Immature natural killer cell (primary cell): ENCODE measurements at regions not wholly inside any gene's neighbourhood (a gene's known extent, or its start where the extent isn't known, plus 50 kb on each side); places are given as distances from the start of the nearest gene placed in this dataset.

Experiments
- DNase-seq, 3 donors: peaks; one replicate each; pipeline ENCODE4 v3.0.0; 2022; ENCODE audit warnings: mixed read lengths in 1 of 3
- H3K27ac Mint-ChIP-seq, 6 donors: one replicate each; pipeline ENCODE4 v1.8.0; 2020; ENCODE audit warnings: mixed read lengths in 6 of 6, mild to moderate bottlenecking in 5 of 6, inconsistent platforms in 4 of 6, moderate library complexity in 3 of 6
- H3K27me3 Mint-ChIP-seq, 3 donors: one replicate each; pipeline ENCODE4 v1.8.0; 2020 to 2021; ENCODE audit warnings: low read depth in 3 of 3, mild to moderate bottlenecking in 3 of 3, mixed read lengths in 3 of 3, moderate library complexity in 3 of 3, inconsistent platforms in 1 of 3
- H3K36me3 Mint-ChIP-seq, 3 donors: one replicate each; pipeline ENCODE4 v1.8.0; 2020; ENCODE audit warnings: mixed read lengths in 3 of 3, inconsistent platforms in 2 of 3, mild to moderate bottlenecking in 2 of 3
- H3K4me1 Mint-ChIP-seq, 2 donors: one replicate each; pipeline ENCODE4 v1.8.0; 2020; ENCODE audit warnings: inconsistent platforms in 2 of 2, mild to moderate bottlenecking in 2 of 2, mixed read lengths in 2 of 2, moderate library complexity in 1 of 2
- H3K4me3 Mint-ChIP-seq, 5 donors: one replicate each; pipeline ENCODE4 v1.8.0; 2020; ENCODE audit warnings: mild to moderate bottlenecking in 5 of 5, mixed read lengths in 5 of 5, inconsistent platforms in 3 of 5, moderate library complexity in 3 of 5
- H3K9me3 Mint-ChIP-seq, 6 donors: one replicate each; pipeline ENCODE4 v1.8.0; 2020; ENCODE audit warnings: mild to moderate bottlenecking in 6 of 6, mixed read lengths in 6 of 6, inconsistent platforms in 4 of 6, moderate library complexity in 3 of 6

DNA sequence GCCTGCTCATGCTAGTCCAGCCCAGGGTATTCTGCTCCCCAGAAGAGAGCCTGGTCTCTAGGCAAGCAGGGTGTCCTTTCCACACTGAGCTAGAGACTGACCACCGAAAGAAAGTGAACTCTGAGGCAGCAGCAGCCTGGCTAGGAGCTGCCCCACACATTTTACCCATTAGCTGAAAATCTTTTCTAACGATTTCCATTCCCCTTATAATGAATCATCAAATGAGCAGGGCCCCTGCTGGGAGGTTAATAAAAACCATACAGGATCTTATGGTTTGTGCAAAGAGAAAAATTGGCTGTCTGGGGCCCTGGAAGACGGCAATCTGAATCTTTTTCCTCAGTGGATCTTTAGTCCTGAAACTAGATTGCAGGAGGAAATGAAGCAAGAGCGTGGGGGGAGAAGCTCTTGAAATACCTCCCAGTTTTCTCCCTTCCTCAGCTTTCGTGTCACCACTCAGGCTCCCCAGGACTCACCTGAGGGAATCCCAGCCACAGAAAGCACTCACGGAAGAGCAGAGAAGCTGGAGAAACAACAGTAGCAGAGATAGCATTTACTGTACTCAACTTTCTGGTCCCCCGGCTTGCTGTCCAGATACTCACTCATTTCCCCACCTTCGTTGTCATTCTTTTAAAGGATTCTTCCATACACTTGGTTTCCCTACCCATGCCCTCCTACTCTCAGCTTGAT is 74.7 kb upstream of the CD44 start:
- Mint-ChIP-seq H3K27ac (no peak overlapping the region), H3K9me3 (peaks cover 0 to 1% (median 0%) of the 10 kb centered on the region in 6 donors), H3K4me3 (no peak overlapping the region), H3K27me3 (peaks cover 0 to 6% (median 3%) of the 10 kb centered on the region in 3 donors), H3K4me1 (peaks cover 40 to 44% of the 10 kb centered on the region in 2 donors), H3K36me3 (peaks cover 0 to 5% (median 0%) of the 10 kb centered on the region in 3 donors)
- no peak for DNase-seq

DNA sequence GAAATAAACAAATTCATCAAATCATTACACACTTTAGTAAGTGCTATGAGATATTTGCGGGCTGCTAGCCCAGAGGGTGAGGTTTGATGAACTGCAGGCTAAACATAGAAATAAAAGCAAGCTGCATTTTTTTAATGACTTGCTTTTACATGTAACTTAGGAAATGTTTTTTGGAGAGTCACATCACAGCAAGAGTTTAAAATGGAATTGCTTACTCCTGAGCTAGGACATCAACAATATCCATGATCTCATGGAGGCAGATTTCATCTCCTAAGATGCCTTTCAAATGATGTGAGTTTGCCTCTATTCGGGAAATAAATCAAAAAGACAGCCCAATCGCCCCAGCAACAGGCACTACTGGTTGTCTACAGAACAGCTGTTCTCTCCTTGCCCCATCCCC is 73.4 kb upstream of the CD44 start:
- peak overlapping the region; percentile 1 to 88 (median 40) for H3K27ac Mint-ChIP-seq
- peaks cover 2 to 6% (median 4%) of the 10 kb centered on the region in 3 donors for H3K27me3 Mint-ChIP-seq
- peak overlapping the region in 1 of 5 donors; percentile 48 for H3K4me3 Mint-ChIP-seq
- H3K9me3 Mint-ChIP-seq: peaks cover 5 to 11% (median 8%) of the 10 kb centered on the region in 6 donors
- no peak for DNase-seq
- peaks cover 3 to 14% (median 12%) of the 10 kb centered on the region in 3 donors for H3K36me3 Mint-ChIP-seq
- peaks cover 37 to 40% of the 10 kb centered on the region in 2 donors for H3K4me1 Mint-ChIP-seq

DNA sequence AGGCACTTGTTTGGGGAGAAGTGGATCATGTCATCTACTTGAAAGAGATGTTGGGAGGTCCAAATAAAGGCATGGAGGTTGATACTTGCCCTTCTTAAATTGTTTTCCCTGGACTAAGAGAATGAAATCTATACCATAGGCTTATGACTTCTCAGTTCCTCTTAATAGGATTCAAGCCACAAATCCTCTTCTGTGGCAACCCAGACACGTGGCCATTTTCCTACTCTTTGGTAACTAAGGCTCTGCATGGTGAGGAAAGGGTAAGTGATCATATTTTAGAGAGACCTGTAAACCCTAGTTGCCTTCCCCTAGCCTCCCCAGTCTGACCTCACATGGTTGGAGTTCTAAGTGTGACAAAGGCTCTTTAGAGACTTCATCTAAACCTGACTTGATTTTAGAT is 72.9 kb upstream of the CD44 start:
- H3K36me3 Mint-ChIP-seq: peaks cover 3 to 18% (median 15%) of the 10 kb centered on the region in 3 donors
- H3K4me3 Mint-ChIP-seq: peak overlapping the region; percentile 65 to 83 (median 74)
- peak overlapping the region; percentile 51 to 94 (median 88) for H3K27ac Mint-ChIP-seq
- peaks cover 37 to 40% of the 10 kb centered on the region in 2 donors for H3K4me1 Mint-ChIP-seq
- no peak for DNase-seq
- H3K27me3 Mint-ChIP-seq: peaks cover 2 to 8% (median 6%) of the 10 kb centered on the region in 3 donors
- H3K9me3 Mint-ChIP-seq: peaks cover 5 to 14% (median 8%) of the 10 kb centered on the region in 6 donors

DNA sequence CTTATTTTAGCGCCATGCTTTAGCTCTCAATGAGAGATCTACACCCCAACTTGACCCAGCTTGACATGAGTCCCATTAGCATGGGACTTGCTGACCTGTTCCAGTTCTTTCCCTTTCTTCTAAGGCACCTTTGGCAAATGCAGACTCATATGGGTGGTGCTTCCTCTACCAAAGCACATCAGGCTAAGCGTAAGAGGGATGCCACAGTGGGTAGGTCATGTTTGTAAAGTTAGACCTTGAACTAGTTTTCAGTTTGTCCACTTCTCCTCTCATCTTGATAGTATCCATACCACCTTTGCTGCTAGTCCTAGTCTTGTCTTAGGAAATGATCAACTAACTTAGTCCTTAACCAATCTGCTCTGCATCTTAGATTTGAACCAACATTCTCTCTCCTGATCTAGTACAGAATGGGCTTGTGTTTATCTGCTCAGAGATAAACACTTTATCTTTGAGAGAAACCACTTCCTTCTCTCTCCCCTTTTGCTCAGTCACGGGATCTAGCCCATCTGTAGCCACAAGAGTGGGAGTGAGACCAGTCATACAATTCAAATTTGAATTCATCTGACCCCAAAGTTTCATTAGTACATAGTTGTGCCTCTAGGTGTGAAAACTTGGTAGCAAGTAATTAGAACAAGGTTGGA is 72.1 kb upstream of the CD44 start:
- H3K4me1 Mint-ChIP-seq: peaks cover 37 to 40% of the 10 kb centered on the region in 2 donors
- peak overlapping the region; percentile 65 to 83 (median 74) for H3K4me3 Mint-ChIP-seq
- H3K27ac Mint-ChIP-seq: peak overlapping the region; percentile 66 to 94 (median 88)
- H3K36me3 Mint-ChIP-seq: peaks cover 3 to 18% (median 15%) of the 10 kb centered on the region in 3 donors
- H3K27me3 Mint-ChIP-seq: peaks cover 2 to 8% (median 6%) of the 10 kb centered on the region in 3 donors
- peak; percentile 63 to 68 (median 66) for DNase-seq
- H3K9me3 Mint-ChIP-seq: peaks cover 5 to 14% (median 8%) of the 10 kb centered on the region in 6 donors

DNA sequence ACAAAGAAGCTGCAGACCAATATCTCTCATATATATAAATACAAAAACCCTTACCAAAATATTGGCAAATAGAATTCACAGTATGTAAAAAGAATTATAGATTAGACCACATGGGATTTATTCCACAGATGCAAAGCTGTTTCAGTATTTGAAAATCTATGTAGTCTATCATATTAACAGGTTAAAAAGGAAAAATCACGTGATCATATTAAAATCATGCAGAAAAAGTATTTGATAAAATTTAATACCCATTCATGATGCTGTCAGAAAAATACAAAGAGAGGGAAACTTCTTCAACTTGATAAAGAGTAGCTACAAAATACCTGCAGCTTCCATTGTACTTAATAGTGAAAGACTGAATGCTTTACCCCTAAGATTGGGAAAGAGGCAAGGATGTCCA is 67.2 kb upstream of the CD44 start:
- no peak for DNase-seq
- peak overlapping the region in 1 of 6 donors; percentile 18 for H3K27ac Mint-ChIP-seq
- peaks cover 3 to 16% (median 15%) of the 10 kb centered on the region in 3 donors for H3K36me3 Mint-ChIP-seq
- H3K9me3 Mint-ChIP-seq: peaks cover 5 to 14% (median 8%) of the 10 kb centered on the region in 6 donors
- H3K27me3 Mint-ChIP-seq: peaks cover 7 to 13% (median 8%) of the 10 kb centered on the region in 3 donors
- H3K4me3 Mint-ChIP-seq: no peak overlapping the region
- H3K4me1 Mint-ChIP-seq: peaks cover 31 to 34% of the 10 kb centered on the region in 2 donors

DNA sequence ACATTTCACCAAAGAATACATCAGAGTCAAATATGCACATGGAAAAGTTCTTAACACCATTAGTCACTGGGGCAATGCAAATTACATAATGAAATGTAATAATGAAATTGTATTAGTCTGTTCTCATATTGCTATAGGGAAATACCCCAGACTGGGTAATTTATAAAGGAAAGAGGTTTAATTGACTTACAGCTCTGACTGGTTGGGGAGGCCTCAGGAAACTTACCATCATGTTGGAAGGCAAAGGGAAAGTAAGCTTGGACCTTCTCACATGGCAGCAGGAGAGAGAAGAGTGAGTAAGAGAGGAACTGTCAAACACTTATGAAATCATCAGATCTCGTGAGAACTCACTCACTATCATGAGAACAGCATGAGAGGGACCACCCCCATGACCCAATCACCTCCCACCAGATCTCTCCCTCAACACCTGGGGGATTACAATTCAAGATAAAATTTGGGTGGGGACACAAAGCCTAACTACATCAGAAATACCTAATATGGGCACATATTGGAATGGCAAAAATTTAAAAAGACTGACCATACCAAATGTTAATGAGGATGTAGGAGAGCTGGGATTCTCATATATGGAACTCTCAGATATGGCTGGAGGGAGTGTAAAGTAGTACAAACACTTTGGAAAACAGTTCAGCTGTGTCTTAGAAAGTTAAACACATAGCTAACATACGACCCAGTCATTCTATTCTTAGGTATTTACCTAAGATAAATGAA is 65.1 kb upstream of the CD44 start:
- peaks cover 35 to 36% of the 10 kb centered on the region in 2 donors for H3K4me1 Mint-ChIP-seq
- peaks cover 7 to 15% (median 8%) of the 10 kb centered on the region in 3 donors for H3K27me3 Mint-ChIP-seq
- H3K4me3 Mint-ChIP-seq: no peak overlapping the region
- DNase-seq: no peak
- H3K27ac Mint-ChIP-seq: no peak overlapping the region
- peaks cover 3 to 15% (median 12%) of the 10 kb centered on the region in 3 donors for H3K36me3 Mint-ChIP-seq
- H3K9me3 Mint-ChIP-seq: peaks cover 5 to 14% (median 8%) of the 10 kb centered on the region in 6 donors

DNA sequence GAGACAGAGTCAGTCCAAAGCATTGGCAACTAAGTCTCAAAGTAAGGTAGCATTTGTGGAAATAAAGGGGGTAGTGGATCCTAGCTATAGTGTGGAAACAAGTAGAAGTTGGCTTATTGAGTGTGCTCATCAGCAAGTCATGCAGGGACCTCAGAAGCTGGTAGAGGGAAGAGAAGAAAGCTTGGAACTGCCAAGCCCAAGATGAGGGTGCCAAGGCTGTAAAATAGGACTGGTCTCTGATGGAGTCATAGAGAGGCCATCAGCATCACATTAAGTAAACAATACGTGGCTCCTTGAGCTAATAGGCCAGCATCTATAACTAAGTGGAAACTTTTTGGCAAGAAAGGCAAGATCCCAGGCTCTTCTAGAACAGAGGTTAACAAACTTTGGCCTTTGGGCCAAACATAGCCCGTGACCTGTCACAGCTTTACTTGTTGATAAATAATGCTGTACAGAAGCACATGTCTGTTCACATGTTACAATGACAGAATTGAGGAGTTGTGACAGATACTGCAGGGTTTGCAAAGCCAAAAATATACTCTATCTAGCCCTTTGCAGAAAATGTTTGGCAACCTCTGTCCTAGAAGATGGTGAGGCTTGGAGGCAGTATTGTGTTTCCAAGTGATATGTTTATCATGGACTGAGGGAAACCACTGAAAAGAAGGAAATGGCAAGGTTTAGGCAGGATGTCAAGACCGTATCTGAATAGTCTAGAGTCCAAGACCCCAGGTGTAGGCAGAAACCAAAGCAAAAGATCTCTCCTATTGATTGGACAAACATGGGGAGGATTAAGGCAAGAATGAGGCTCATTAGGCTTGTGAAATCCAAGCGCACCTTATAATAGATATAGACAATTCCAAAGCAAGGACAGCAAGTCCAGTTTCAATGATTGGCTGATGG is 62.5 kb upstream of the CD44 start:
- Mint-ChIP-seq H3K36me3 (peaks cover 0 to 6% (median 0%) of the 10 kb centered on the region in 3 donors), H3K9me3 (no peaks in the 10 kb centered on the region), H3K4me3 (peak overlapping the region in 3 of 5 donors; percentile 12 to 43 (median 18))

DNA sequence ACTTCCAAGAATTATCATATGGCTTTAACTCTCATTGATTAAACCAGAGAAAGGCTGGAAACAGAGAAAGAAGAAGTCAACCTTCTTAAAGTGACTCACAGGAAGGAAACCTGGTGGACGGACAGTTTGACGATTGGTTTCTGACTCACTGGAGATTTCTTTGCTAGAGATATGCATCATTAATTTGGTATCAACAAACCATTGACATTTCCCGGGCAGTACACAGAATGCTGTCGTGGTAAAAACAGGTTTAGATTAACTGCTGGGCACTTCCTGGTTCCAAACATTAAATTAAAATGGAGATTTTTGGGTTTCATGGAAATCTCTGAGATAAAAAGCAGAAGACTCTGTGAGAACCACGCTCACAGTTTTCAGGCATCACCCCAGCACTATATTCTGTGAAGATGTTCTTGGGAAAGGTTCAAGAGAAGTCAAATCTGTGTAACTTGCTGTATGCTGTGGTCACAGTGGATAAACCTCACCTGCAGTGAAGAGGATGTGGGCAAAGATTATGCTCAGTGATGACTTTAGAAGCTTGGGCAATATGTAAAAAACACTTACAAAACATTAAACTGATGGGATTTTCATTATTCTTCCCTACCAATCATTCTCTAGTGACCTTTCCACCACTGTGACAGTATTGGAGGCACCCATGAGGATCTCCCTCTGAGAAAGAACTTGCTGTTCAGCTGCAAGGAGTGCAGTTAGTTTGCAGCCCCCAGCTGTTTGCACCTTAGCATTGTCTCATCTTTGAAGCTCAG is 61.1 kb upstream of the CD44 start:
- Mint-ChIP-seq H3K36me3 (peaks cover 0 to 6% (median 0%) of the 10 kb centered on the region in 3 donors), H3K4me3 (peak overlapping the region; percentile 65 to 79 (median 71)), H3K27ac (peak overlapping the region; percentile 82 to 98 (median 94)), H3K9me3 (no peaks in the 10 kb centered on the region), H3K4me1 (peaks cover 63 to 72% of the 10 kb centered on the region in 2 donors), H3K27me3 (peaks cover 0 to 17% (median 4%) of the 10 kb centered on the region in 3 donors)
- peak; percentile 76 to 80 (median 77) for DNase-seq

More for the DNA sequence above, 62.5 kb upstream of the CD44 start:
- no peak for DNase-seq
- peaks cover 2 to 17% (median 6%) of the 10 kb centered on the region in 3 donors for H3K27me3 Mint-ChIP-seq
- peak overlapping the region; percentile 31 to 97 (median 61) for H3K27ac Mint-ChIP-seq
- peaks cover 51 to 57% of the 10 kb centered on the region in 2 donors for H3K4me1 Mint-ChIP-seq

DNA sequence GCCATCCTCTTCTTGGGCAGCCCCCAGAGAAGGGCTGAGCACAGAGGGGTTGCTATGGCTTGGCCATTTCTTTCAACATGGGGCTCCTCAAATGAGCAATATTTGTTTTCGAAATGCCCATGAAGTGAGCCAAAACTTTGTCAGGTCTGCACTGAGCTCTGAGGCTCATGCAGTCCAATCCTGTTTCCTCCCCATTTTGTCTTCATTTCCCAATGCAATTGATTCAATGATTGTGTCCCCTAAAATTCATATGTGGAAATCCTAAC is 60.6 kb upstream of the CD44 start:
- H3K27ac Mint-ChIP-seq: peak overlapping the region; percentile 82 to 98 (median 94)
- peaks cover 0 to 20% (median 4%) of the 10 kb centered on the region in 3 donors for H3K27me3 Mint-ChIP-seq
- H3K4me3 Mint-ChIP-seq: peak overlapping the region; percentile 65 to 79 (median 71)
- H3K4me1 Mint-ChIP-seq: peaks cover 69 to 77% of the 10 kb centered on the region in 2 donors
- peaks cover 0 to 6% (median 0%) of the 10 kb centered on the region in 3 donors for H3K36me3 Mint-ChIP-seq
- no peak for DNase-seq
- H3K9me3 Mint-ChIP-seq: no peaks in the 10 kb centered on the region

DNA sequence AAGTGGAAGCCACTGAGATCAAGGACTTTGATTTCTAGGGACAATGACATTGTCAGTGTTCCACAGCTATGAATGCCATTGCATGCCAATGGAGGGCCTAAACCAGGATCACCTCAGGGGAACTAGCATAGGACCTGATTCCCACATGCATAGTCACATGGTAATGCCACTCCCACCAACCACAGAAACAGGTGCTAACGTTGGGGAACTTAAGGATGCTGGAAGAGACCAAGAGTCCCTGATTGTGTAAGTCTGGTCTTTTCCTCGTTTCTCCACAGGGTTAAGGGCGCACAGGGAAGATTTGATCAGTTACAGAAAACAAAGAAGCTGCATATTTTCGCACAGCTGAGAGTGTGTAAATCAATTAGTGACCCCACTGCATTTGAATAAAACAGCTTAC is 59.4 kb upstream of the CD44 start:
- Mint-ChIP-seq H3K27ac (peak overlapping the region in 3 of 6 donors; percentile 57 to 98 (median 77)), H3K9me3 (no peaks in the 10 kb centered on the region), H3K36me3 (peaks cover 0 to 6% (median 0%) of the 10 kb centered on the region in 3 donors), H3K4me1 (peaks cover 81 to 89% of the 10 kb centered on the region in 2 donors), H3K27me3 (peaks cover 0 to 24% (median 8%) of the 10 kb centered on the region in 3 donors), H3K4me3 (no peak overlapping the region)
- no peak for DNase-seq

DNA sequence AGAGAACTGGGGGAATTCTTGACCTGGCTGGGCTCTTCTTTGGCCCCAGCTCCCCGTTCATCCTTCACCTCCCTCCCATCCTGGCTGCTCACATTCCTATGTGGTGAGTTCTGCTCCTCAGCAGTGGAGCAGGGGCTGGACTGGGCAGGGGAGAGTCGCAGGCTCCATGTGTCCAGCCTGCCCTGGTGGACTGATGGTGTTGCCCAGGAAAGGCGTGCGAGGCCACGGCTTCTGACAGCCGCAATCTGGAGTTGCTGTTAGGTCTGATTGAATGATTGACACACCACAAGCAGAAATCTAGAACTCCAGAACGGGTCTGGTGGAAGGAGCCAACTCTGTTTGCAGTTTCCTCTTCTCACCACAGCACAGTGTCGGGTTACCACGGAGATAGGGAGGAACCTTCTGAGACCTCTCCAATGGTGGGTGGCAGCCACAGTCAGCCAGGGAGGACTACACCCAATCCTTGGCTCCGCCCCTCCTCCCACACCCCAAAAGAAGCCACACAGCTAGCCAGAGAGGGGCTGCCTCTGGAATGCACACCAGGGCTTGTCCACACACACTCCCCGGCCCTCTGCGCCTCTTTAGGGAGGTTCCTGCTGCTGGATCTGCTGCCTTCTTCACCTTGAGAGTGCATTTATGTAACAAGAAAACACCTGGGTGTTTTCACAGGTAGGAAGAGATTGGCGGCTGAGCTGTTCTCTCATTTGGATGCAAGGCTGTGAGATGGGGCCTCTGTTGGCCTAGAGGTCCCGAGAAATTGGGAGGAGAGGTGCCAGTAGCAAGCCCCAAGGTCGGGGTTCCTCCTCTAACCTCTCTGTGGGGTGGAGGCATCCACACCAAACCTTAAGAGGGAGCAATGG is 56.4 kb upstream of the CD44 start:
- H3K4me1 Mint-ChIP-seq: peaks cover 67 to 78% of the 10 kb centered on the region in 2 donors
- DNase-seq: peak; percentile 83 to 89 (median 86)
- H3K27ac Mint-ChIP-seq: peak overlapping the region; percentile 72 to 94 (median 84)

DNA sequence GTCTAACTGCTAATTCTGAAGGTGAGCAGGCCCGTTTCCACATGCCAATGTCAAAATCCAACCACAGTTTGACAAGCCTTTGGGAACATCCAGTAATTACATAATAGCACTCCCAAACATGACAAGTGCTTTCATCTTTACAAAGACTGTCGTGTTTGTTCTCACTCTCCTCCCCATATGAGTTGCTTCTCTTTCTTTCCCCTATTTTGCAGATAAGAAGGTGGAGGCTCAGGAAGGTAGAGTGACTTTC is 55.9 kb upstream of the CD44 start:
- Mint-ChIP-seq H3K9me3 (no peaks in the 10 kb centered on the region), H3K27ac (peak overlapping the region; percentile 72 to 94 (median 84)), H3K27me3 (peaks cover 0 to 24% (median 8%) of the 10 kb centered on the region in 3 donors), H3K4me1 (peaks cover 67 to 78% of the 10 kb centered on the region in 2 donors), H3K36me3 (peaks cover 0 to 6% (median 0%) of the 10 kb centered on the region in 3 donors), H3K4me3 (peak overlapping the region; percentile 51 to 79 (median 64))
- no peak for DNase-seq

More for the DNA sequence above, 56.4 kb upstream of the CD44 start:
- Mint-ChIP-seq H3K27me3 (peaks cover 0 to 25% (median 8%) of the 10 kb centered on the region in 3 donors), H3K9me3 (no peaks in the 10 kb centered on the region), H3K4me3 (peak overlapping the region; percentile 64 to 79 (median 72)), H3K36me3 (peaks cover 0 to 6% (median 0%) of the 10 kb centered on the region in 3 donors)
